CD4-positive, alpha-beta T cell (primary cell): ENCODE measurements at regions not wholly inside any gene's neighbourhood (a gene's known extent, or its start where the extent isn't known, plus 50 kb on each side); places are given as distances from the start of the nearest gene placed in this dataset.

ENCODE experiments used
- ATAC-seq: fragments of 200-7000 bp; cut with Tn5 transposase; one replicate; pipeline ENCODE4 v1.10.0; 2022; ENCODE audit warnings: mild to moderate bottlenecking; ENCODE audit not compliant: poor library complexity
- CTCF ChIA-PET: fragments of 350-600 bp; sonication (Branson Sonifier 250); formaldehyde crosslinking; loops from one replicate; lab custom pipeline; 2021; ENCODE audit warnings: antibody characterized with exemption, inconsistent platforms; lab: Charles Lee
- POLR2A ChIA-PET: fragments of 350-600 bp; sonication (Branson Sonifier 250); formaldehyde crosslinking; loops from one replicate; lab custom pipeline; 2021; ENCODE audit warnings: antibody characterized with exemption, inconsistent platforms; lab: Charles Lee
- DNase-seq, 14 experiments: peaks; one replicate each; pipeline ENCODE4 v3.0.0-alpha.2; 2013 to 2020; ENCODE audit warnings: mixed read lengths in 2 of 14
- H3K27ac ChIP-seq, 2 donors: one replicate each; pipeline versions ENCODE4 v1.5.1 to v1.7.0; 2013; ENCODE audit warnings: low read length in 2 of 2, low read depth in 1 of 2, mild to moderate bottlenecking in 1 of 2
- H3K27me3 ChIP-seq, 2 experiments: 1 replicate in 1 of 2; 2 replicates in 1 of 2; pipeline versions ENCODE4 v1.6.1 to v1.7.0; 2013; ENCODE audit warnings: low read length in 2 of 2, control low read depth in 1 of 2, mild to moderate bottlenecking in 1 of 2, moderate library complexity in 1 of 2; ENCODE audit not compliant: insufficient read depth in 2 of 2, control insufficient read depth in 1 of 2
- H3K36me3 ChIP-seq: one replicate; pipeline ENCODE4 v1.6.1; 2013; ENCODE audit warnings: low read length, control low read depth; ENCODE audit not compliant: insufficient read depth
- H3K4me1 ChIP-seq: one replicate; pipeline ENCODE4 v1.6.1; 2013; ENCODE audit warnings: low read length, control low read depth; ENCODE audit not compliant: insufficient read depth
- H3K4me3 ChIP-seq: one replicate; pipeline ENCODE4 v1.5.1; 2013; ENCODE audit warnings: mild to moderate bottlenecking, low read length, moderate library complexity
- H3K9me3 ChIP-seq, 2 experiments: 1 replicate in 1 of 2; 2 replicates in 1 of 2; pipeline versions ENCODE4 v1.6.1 to v1.7.0; 2013; ENCODE audit warnings: low read length in 2 of 2, mild to moderate bottlenecking in 2 of 2, control low read depth in 1 of 2, moderate library complexity in 1 of 2; ENCODE audit not compliant: control insufficient read depth in 1 of 2, insufficient read depth in 1 of 2
- H3K27ac Mint-ChIP-seq: one replicate; pipeline ENCODE4 v1.8.0; 2020; ENCODE audit warnings: mixed read lengths
- H3K27me3 Mint-ChIP-seq: one replicate; pipeline ENCODE4 v1.8.0; 2021; ENCODE audit warnings: mixed read lengths
- H3K36me3 Mint-ChIP-seq: one replicate; pipeline ENCODE4 v1.8.0; 2021; ENCODE audit warnings: low read depth, mixed read lengths
- H3K4me1 Mint-ChIP-seq: one replicate; pipeline ENCODE4 v1.8.0; 2021; ENCODE audit warnings: low read depth, mixed read lengths
- H3K4me3 Mint-ChIP-seq: one replicate; pipeline ENCODE4 v1.8.0; 2020; ENCODE audit warnings: mild to moderate bottlenecking, mixed read lengths
- H3K9me3 Mint-ChIP-seq: one replicate; pipeline ENCODE4 v1.8.0; 2020; ENCODE audit warnings: mixed read lengths
- CTCF ChIP-seq: fragments of 200-600 bp; IDR thresholded peaks from one replicate; pipeline ENCODE4 v1.8.0; 2022; ENCODE audit warnings: antibody characterized with exemption, mild to moderate bottlenecking
- intact Hi-C, 2 experiments: fragments of 100-400 bp; cut with DNase I in 1 of 2; cut with micrococcal nuclease in 1 of 2; formaldehyde crosslinking; loops; one replicate each; pipeline versions ENCODE4 v1.15.1 to v1.9.0; 2023 to 2025; cut with DNase I, micrococcal nuclease

GRCh38 chr6:90780141-90780540, 193.3 kb upstream of the MAP3K7 start:
- H3K27me3 Mint-ChIP-seq = peaks cover 31% of the 10 kb centered on the region
- Histone ChIP-seq H3K36me3 (no peaks in the 10 kb centered on the region), H3K27ac (no peak overlapping the region), H3K9me3 (no peaks in the 10 kb centered on the region), H3K27me3 (peaks cover 4 to 8% of the 10 kb centered on the region in 2 experiments), H3K4me1 (no peaks in the 10 kb centered on the region), H3K4me3 (no peak overlapping the region)
- no peaks in the 10 kb centered on the region for H3K36me3 Mint-ChIP-seq
- intact Hi-C loops = no loop called here
- no peaks in the 10 kb centered on the region for H3K4me1 Mint-ChIP-seq
- ATAC-seq (no peak), DNase-seq (no peak)
- CTCF ChIA-PET = no interaction called here
- no peak overlapping the region for H3K4me3 Mint-ChIP-seq
- H3K27ac Mint-ChIP-seq = no peak overlapping the region
- TF ChIP-seq CTCF = no peak
- H3K9me3 Mint-ChIP-seq = no peaks in the 10 kb centered on the region
- POLR2A ChIA-PET = no interaction called here

- no peak for TF ChIP-seq CTCF
- no peak for DNase-seq
- H3K4me3 Mint-ChIP-seq = no peak overlapping the region
- Histone ChIP-seq H3K27ac (no peak overlapping the region), H3K4me3 (no peak overlapping the region), H3K9me3 (no peaks in the 10 kb centered on the region), H3K4me1 (no peaks in the 10 kb centered on the region), H3K36me3 (no peaks in the 10 kb centered on the region), H3K27me3 (peaks cover 4 to 8% of the 10 kb centered on the region in 2 experiments)
- H3K27ac Mint-ChIP-seq = no peak overlapping the region
- H3K27me3 Mint-ChIP-seq = peaks cover 28% of the 10 kb centered on the region
- no peaks in the 10 kb centered on the region for H3K36me3 Mint-ChIP-seq
- ChIA-PET CTCF (no interaction called here), POLR2A (no interaction called here)
- ATAC-seq = no peak
- H3K4me1 Mint-ChIP-seq = no peaks in the 10 kb centered on the region
- H3K9me3 Mint-ChIP-seq = no peaks in the 10 kb centered on the region
- intact Hi-C loops = no loop called here
Measured at GRCh38 chr6:90778417-90779203, 191.7 kb upstream of the MAP3K7 start.

- Histone ChIP-seq H3K36me3 (no peaks in the 10 kb centered on the region), H3K4me1 (no peaks in the 10 kb centered on the region), H3K9me3 (no peaks in the 10 kb centered on the region), H3K27ac (no peak overlapping the region), H3K27me3 (peaks cover 0 to 2% of the 10 kb centered on the region in 2 experiments), H3K4me3 (no peak overlapping the region)
- H3K9me3 Mint-ChIP-seq = no peaks in the 10 kb centered on the region
- no peak overlapping the region for H3K27ac Mint-ChIP-seq
- ChIA-PET CTCF (no interaction called here), POLR2A (no interaction called here)
- H3K4me1 Mint-ChIP-seq = no peaks in the 10 kb centered on the region
- TF ChIP-seq CTCF = no peak
- H3K4me3 Mint-ChIP-seq = no peak overlapping the region
- intact Hi-C loops = no loop called here
- ATAC-seq = no peak
- no peak for DNase-seq
- peaks cover 12% of the 10 kb centered on the region for H3K27me3 Mint-ChIP-seq
- no peaks in the 10 kb centered on the region for H3K36me3 Mint-ChIP-seq
Measured at GRCh38 chr6:90770778-90771177, 183.9 kb upstream of the MAP3K7 start.
